Osteocyte (in vitro differentiated cells): ENCODE measurements at regions not wholly inside any gene's neighbourhood (a gene's known extent, or its start where the extent isn't known, plus 50 kb on each side); places are given as distances from the start of the nearest gene placed in this dataset.
"Not testable (repeated sequence)": the region's sequence is repeated elsewhere in the genome, so short reads cannot be mapped to it uniquely, and the experiment has no call there.

Experiments used
- DNase-seq: peaks from one replicate; pipeline ENCODE4 v3.0.0; 2021; ENCODE audit warnings: mixed read lengths; ENCODE audit not compliant: unreplicated experiment; ENCODE audit errors: extremely low spot score
- H3K27ac Mint-ChIP-seq: one replicate; pipeline ENCODE4 v1.8.0; 2021; ENCODE audit warnings: mild to moderate bottlenecking, mixed read lengths; ENCODE audit not compliant: unreplicated experiment
- H3K27me3 Mint-ChIP-seq: one replicate; pipeline ENCODE4 v1.8.0; 2021; ENCODE audit warnings: mixed read lengths; ENCODE audit not compliant: unreplicated experiment
- H3K36me3 Mint-ChIP-seq: one replicate; pipeline ENCODE4 v1.8.0; 2021; ENCODE audit warnings: mixed read lengths; ENCODE audit not compliant: unreplicated experiment
- H3K4me1 Mint-ChIP-seq: one replicate; pipeline ENCODE4 v1.8.0; 2021; ENCODE audit warnings: mixed read lengths; ENCODE audit not compliant: unreplicated experiment
- H3K4me3 Mint-ChIP-seq: one replicate; pipeline ENCODE4 v1.8.0; 2021; ENCODE audit warnings: mild to moderate bottlenecking, moderate library complexity, mixed read lengths; ENCODE audit not compliant: unreplicated experiment
- H3K9me3 Mint-ChIP-seq: one replicate; pipeline ENCODE4 v1.8.0; 2021; ENCODE audit warnings: mixed read lengths; ENCODE audit not compliant: unreplicated experiment
- TF ChIP-seq, protein P1 (sequence below): fragments of 200-600 bp; sonication (generic); IDR thresholded peaks from 2 replicates; pipeline ENCODE4 v1.5.0; 2021; ENCODE audit warnings: antibody characterized with exemption, mild to moderate bottlenecking, moderate library complexity

DNA sequence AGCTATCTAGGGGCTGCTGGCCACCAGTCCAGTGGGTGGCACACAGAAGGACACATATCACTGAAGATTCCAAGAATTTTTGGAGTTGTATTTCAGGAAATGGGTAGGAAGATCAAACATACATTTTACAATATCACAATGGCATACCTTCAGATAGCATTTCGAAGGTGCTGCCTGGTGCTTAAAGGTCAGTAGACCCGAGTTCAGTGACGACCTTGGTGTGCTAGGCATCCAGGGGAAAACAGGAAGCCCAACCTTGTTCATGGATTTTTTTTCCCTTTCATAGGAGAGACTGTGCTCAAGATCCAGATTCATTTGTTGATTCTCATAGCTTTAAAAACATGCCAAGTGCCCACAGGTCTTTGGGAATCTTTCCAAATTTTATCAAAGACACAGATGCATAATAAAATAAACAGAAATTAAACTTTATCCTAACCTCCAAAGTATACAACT lies 51.0 kb upstream of the RCBTB2 start:
- no peaks in the 10 kb centered on the region for H3K9me3 Mint-ChIP-seq
- no peak overlapping the region for H3K4me3 Mint-ChIP-seq
- no peak for DNase-seq
- peaks cover 19% of the 10 kb centered on the region for H3K27me3 Mint-ChIP-seq
- H3K4me1 Mint-ChIP-seq = peaks cover 17% of the 10 kb centered on the region
- H3K27ac Mint-ChIP-seq = no peak overlapping the region
- no peaks in the 10 kb centered on the region for H3K36me3 Mint-ChIP-seq
- TF ChIP-seq, protein P1, sequence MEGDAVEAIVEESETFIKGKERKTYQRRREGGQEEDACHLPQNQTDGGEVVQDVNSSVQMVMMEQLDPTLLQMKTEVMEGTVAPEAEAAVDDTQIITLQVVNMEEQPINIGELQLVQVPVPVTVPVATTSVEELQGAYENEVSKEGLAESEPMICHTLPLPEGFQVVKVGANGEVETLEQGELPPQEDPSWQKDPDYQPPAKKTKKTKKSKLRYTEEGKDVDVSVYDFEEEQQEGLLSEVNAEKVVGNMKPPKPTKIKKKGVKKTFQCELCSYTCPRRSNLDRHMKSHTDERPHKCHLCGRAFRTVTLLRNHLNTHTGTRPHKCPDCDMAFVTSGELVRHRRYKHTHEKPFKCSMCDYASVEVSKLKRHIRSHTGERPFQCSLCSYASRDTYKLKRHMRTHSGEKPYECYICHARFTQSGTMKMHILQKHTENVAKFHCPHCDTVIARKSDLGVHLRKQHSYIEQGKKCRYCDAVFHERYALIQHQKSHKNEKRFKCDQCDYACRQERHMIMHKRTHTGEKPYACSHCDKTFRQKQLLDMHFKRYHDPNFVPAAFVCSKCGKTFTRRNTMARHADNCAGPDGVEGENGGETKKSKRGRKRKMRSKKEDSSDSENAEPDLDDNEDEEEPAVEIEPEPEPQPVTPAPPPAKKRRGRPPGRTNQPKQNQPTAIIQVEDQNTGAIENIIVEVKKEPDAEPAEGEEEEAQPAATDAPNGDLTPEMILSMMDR = no peak

DNA sequence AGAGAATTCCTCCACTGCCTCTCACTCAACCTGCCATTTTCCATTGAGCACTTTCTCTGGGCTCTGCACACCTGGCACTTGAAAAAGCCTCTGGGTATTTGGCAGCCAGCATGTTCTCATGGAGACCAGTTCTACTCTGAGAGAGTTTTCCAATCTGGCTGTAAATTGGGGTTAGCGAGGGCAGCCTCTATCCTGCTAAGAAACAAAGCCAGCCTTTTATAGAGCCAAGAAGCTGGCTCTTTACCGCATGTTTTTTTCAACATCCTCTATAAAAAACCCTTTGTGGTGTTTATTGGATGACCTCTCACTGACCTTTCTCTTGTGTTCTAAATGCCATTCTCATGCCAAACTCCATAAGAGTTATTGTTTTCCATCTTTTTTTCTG lies 52.6 kb upstream of the RCBTB2 start:
- Mint-ChIP-seq H3K4me1 (peaks cover 5% of the 10 kb centered on the region), H3K27ac (no peak overlapping the region)

GRCh38 chr13:48586591-48587103 lies 53.8 kb upstream of the RCBTB2 start:
- Mint-ChIP-seq H3K9me3 (no peaks in the 10 kb centered on the region), H3K4me1 (peaks cover 5% of the 10 kb centered on the region), H3K36me3 (no peaks in the 10 kb centered on the region), H3K4me3 (no peak overlapping the region), H3K27me3 (peaks cover 15% of the 10 kb centered on the region), H3K27ac (no peak overlapping the region)
- TF ChIP-seq, protein P1 = no peak
- DNase-seq = no peak

More for the DNA sequence above, 52.6 kb upstream of the RCBTB2 start:
- no peak overlapping the region for H3K4me3 Mint-ChIP-seq
- no peaks in the 10 kb centered on the region for H3K36me3 Mint-ChIP-seq
- no peak for DNase-seq
- peaks cover 17% of the 10 kb centered on the region for H3K27me3 Mint-ChIP-seq
- no peaks in the 10 kb centered on the region for H3K9me3 Mint-ChIP-seq
- TF ChIP-seq, protein P1 = no peak

DNA sequence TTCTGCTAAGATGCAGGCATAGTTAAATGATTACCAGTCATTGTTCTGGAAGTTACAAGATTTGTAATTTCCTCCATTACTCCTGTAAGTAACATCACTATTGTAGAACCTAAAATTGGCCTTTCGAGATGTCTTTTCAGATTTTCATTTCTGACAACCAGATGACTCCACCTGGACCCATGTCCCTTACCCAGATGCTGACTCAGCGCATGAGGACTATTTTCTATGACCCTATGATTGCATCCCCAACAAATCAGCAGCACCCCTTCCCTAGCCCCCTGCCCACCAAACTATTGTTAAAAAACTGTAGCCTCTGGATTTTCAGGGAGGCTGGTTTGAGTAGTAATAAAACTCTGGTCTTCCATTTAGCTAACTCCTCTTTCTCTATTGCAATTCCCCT lies 55.2 kb upstream of the RCBTB2 start:
- no peak overlapping the region for H3K27ac Mint-ChIP-seq
- no peak overlapping the region for H3K4me3 Mint-ChIP-seq
- TF ChIP-seq, protein P1 = no peak
- DNase-seq = no peak
- peaks cover 5% of the 10 kb centered on the region for H3K4me1 Mint-ChIP-seq
- H3K9me3 Mint-ChIP-seq = no peaks in the 10 kb centered on the region
- peaks cover 12% of the 10 kb centered on the region for H3K27me3 Mint-ChIP-seq
- no peaks in the 10 kb centered on the region for H3K36me3 Mint-ChIP-seq

DNA sequence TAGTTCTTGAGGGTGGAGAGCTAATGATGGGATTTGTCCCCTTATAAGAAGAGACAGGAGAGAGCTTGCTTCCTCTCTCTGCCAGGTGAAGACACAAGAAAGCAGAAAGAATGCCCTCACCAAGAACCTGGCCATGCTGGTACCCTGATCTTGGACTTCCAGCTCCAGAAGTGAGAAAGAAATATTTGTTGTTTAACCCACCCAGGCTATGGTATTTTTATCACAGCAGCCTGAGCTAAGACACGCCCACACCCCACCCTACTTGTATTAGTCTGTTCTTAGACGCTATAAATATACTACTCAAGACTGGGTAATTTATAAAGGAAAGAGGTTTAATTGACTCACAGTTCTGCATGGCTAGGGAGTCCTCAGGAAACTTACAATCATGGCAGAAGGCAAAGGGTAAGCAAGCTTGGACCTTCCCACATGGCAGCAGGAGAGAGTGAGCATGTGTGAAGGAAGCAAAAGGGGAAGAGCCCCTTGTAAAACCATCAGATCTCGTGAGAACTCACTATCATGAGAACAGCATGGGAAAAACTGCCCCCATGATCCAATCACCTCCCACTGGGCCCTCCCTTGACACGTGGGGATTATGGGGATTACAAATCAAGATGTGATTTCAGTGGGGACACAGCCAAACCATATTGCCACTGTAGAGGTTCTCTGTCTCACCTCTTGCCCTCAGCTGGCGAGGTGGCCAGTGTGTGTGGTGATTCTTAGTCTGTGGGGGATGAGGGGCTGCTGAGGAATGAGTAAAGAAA lies 57.4 kb upstream of the RCBTB2 start:
- H3K4me3 Mint-ChIP-seq = no peak overlapping the region
- H3K27ac Mint-ChIP-seq = no peak overlapping the region

GRCh38 chr13:48591124-48591872 lies 58.4 kb upstream of the RCBTB2 start:
- DNase-seq, H3K36me3 Mint-ChIP-seq, H3K4me1 Mint-ChIP-seq, H3K27me3 Mint-ChIP-seq, H3K27ac Mint-ChIP-seq, H3K9me3 Mint-ChIP-seq, H3K4me3 Mint-ChIP-seq: not testable (repeated sequence)

More for the DNA sequence above, 57.4 kb upstream of the RCBTB2 start:
- peaks cover 10% of the 10 kb centered on the region for H3K27me3 Mint-ChIP-seq
- no peak for DNase-seq
- H3K4me1 Mint-ChIP-seq = no peaks in the 10 kb centered on the region
- no peaks in the 10 kb centered on the region for H3K36me3 Mint-ChIP-seq
- no peaks in the 10 kb centered on the region for H3K9me3 Mint-ChIP-seq
- TF ChIP-seq, protein P1 = no peak
